ENCODE measurements at regions not wholly inside any gene's neighbourhood (a gene's known extent, or its start where the extent isn't known, plus 50 kb on each side); places are given as distances from the start of the nearest gene placed in this dataset.
"Not testable (repeated sequence)": the region's sequence is repeated elsewhere in the genome, so short reads cannot be mapped to it uniquely, and the experiment has no call there.

GRCh38 chr12:77218278-77218677 is 152.9 kb upstream of the E2F7 start (continued):
- no peak for TF ChIP-seq ZNF148 (tag by site-specific recombination; IDR thresholded peaks at IDR 0.05; ENCODE audit: borderline replicate concordance)
- TF ChIP-seq OSR2 (tag by site-specific recombination; IDR thresholded peaks at IDR 0.05) = no peak
- no peak for TF ChIP-seq MYNN (tag by site-specific recombination; IDR thresholded peaks at IDR 0.05; ENCODE audit: borderline replicate concordance)
- no peak for TF ChIP-seq ZNF335 (tag by site-specific recombination; conservative IDR thresholded peaks at IDR 0.05)
- no peak for TF ChIP-seq FEZF1 (tag by site-specific recombination; IDR thresholded peaks at IDR 0.05)
- TF ChIP-seq ZNF169 (tag by site-specific recombination; IDR thresholded peaks at IDR 0.05) = no peak

- H3K4me3 ChIP-seq (ENCODE audit: low read depth, low read length); H3K36me3 ChIP-seq (ENCODE audit: control insufficient read depth in 2 of 2, insufficient read depth in 1 of 2, low read length in 2 of 2); H3K4me1 ChIP-seq (ENCODE audit: control insufficient read depth, insufficient read depth, low read length); CTCF ChIA-PET; H3K9me3 ChIP-seq (ENCODE audit: control insufficient read depth, insufficient read depth, low read depth, low read length); H3K27ac ChIP-seq (ENCODE audit: extremely low read depth, low read depth, low read length); POLR2A ChIA-PET: not testable (repeated sequence)
Measured at GRCh38 chr12:77216136-77216535, 150.8 kb upstream of the E2F7 start.

- TF ChIP-seq ZNF350 (tag by site-specific recombination; IDR thresholded peaks at IDR 0.05) (no peak), PRDM4 (tag by site-specific recombination; IDR thresholded peaks at IDR 0.05) (no peak), ZBTB20 (tag by site-specific recombination; IDR thresholded peaks at IDR 0.05) (no peak), CTCF (tag by site-specific recombination; IDR thresholded peaks at IDR 0.05) (no peak), ZNF571 (tag by site-specific recombination; IDR thresholded peaks at IDR 0.05) (no peak), ZNF366 (tag by site-specific recombination; conservative IDR thresholded peaks at IDR 0.05) (no peak), ZNF391 (tag by site-specific recombination; IDR thresholded peaks at IDR 0.05; ENCODE audit: borderline replicate concordance, low read depth) (no peak), ZBTB17 (tag by site-specific recombination; IDR thresholded peaks at IDR 0.05) (no peak), EGR2 (tag by site-specific recombination; IDR thresholded peaks at IDR 0.05; ENCODE audit: low read depth) (no peak), ZNF133 (tag by site-specific recombination; IDR thresholded peaks at IDR 0.05) (no peak), ZNF529 (tag by site-specific recombination; IDR thresholded peaks at IDR 0.05; ENCODE audit: insufficient replicate concordance) (no peak), ZNF2 (tag by site-specific recombination; IDR thresholded peaks at IDR 0.05) (no peak), ZNF202 (tag by site-specific recombination; IDR thresholded peaks at IDR 0.05; ENCODE audit: borderline replicate concordance) (no peak), ZBTB6 (tag by site-specific recombination; IDR thresholded peaks at IDR 0.05) (no peak), ZNF664 (tag by site-specific recombination; IDR thresholded peaks at IDR 0.05) (no peak), ZNF596 (tag by site-specific recombination; IDR thresholded peaks at IDR 0.05) (no peak), ZNF169 (tag by site-specific recombination; IDR thresholded peaks at IDR 0.05) (no peak), ATF2 (tag by site-specific recombination; IDR thresholded peaks at IDR 0.05; ENCODE audit: low read depth) (no peak)
- Histone ChIP-seq H3K4me3 (ENCODE audit: low read depth, low read length) (no peak overlapping the region), H3K36me3 (ENCODE audit: control insufficient read depth in 2 of 2, insufficient read depth in 1 of 2, low read length in 2 of 2) (no peaks in the 10 kb centered on the region), H3K27ac (ENCODE audit: extremely low read depth, low read depth, low read length) (no peak overlapping the region), H3K4me1 (ENCODE audit: control insufficient read depth, insufficient read depth, low read length) (no peaks in the 10 kb centered on the region), H3K9me3 (ENCODE audit: control insufficient read depth, insufficient read depth, low read depth, low read length) (no peaks in the 10 kb centered on the region)
- ChIA-PET CTCF (interaction anchor here (0.7 kb wide), 1 partner anchor 471 kb away, joined by 3 read pairs; no protein-coding TSS in a partner anchor), POLR2A (no interaction called here)
Measured at GRCh38 chr12:77214136-77214535, 148.8 kb upstream of the E2F7 start.

Data from HEK293 (cell line).